HepG2 (cell line): ENCODE measurements at regions not wholly inside any gene's neighbourhood (a gene's known extent, or its start where the extent isn't known, plus 50 kb on each side); places are given as distances from the start of the nearest gene placed in this dataset.
A peak's percentile ranks its signal among the peaks of the same experiment; 100 is the strongest.

Source experiments
- ATAC-seq: fragments of 200-7000 bp; cut with Tn5 transposase; 3 replicates; pipeline ENCODE4 v1.9.1; 2020; ENCODE audit warnings: mild to moderate bottlenecking, moderate library complexity
- BruUV-seq: library from RNA; stranded (reverse); fragments of 400-500 nt; replicated peaks from 2 replicates; lab custom pipeline; 2021; lab: Mats Ljungman, UMichigan
- CTCF ChIA-PET: fragments of 300-600 bp; formaldehyde crosslinking; extraction: SDS; loops from one replicate; lab custom pipeline; 2021; ENCODE audit warnings: low total read pairs, inconsistent platforms, low intra/inter-chr PET ratio; lab: Yijun Ruan, JAX
- POLR2A ChIA-PET: fragments of 350-600 bp; sonication (Branson Sonifier 250); formaldehyde crosslinking; loops from one replicate; lab custom pipeline; 2020; ENCODE audit warnings: antibody characterized with exemption, inconsistent platforms; lab: Yijun Ruan, JAX
- DNase-seq: peaks from one replicate; pipeline ENCODE4 v3.0.0-alpha.2; 2015; ENCODE audit warnings: low spot score
- FAIRE-seq: peaks from 3 replicates; lab custom pipeline; 2011; peaks lifted over from hg19 to GRCh38; lab: Jason Lieb, UNC
- H2AFZ ChIP-seq: one replicate; pipeline ENCODE4 v1.6.1; 2011; ENCODE audit warnings: low read length, inconsistent platforms
- H3K27ac ChIP-seq: fragments of 300-600 bp; 3 replicates; pipeline ENCODE4 v1.8.0; 2011; ENCODE audit warnings: mixed run types, mild to moderate bottlenecking, mixed read lengths, low read length, inconsistent platforms; ENCODE audit not compliant: insufficient read depth; ENCODE audit errors: extremely low read length
- H3K27me3 ChIP-seq, 2 experiments: fragments of 200-600 bp in 1 of 2; 2 replicates in 1 of 2; 3 replicates in 1 of 2; pipeline versions ENCODE4 v1.6.0 to v1.8.0; 2011; ENCODE audit warnings: low read length in 2 of 2, mild to moderate bottlenecking in 2 of 2, moderate library complexity in 2 of 2, inconsistent platforms in 1 of 2; ENCODE audit not compliant: insufficient read depth in 2 of 2, control insufficient read depth in 1 of 2
- H3K36me3 ChIP-seq, 2 experiments: fragments of 200-600 bp in 1 of 2; replicated peaks in 1 of 2; 2 replicates in 1 of 2; 3 replicates in 1 of 2; pipeline versions ENCODE4 v1.5.1 to v1.8.0; 2011; ENCODE audit warnings: low read length in 2 of 2, inconsistent platforms in 1 of 2; ENCODE audit not compliant: insufficient read depth in 2 of 2, control insufficient read depth in 1 of 2
- H3K4me1 ChIP-seq: 2 replicates; pipeline ENCODE4 v1.5.1; 2012; ENCODE audit warnings: low read length, inconsistent platforms; ENCODE audit not compliant: insufficient read depth
- H3K4me2 ChIP-seq: 2 replicates; pipeline ENCODE4 v1.6.0; 2011; ENCODE audit warnings: low read depth, low read length, inconsistent platforms
- H3K4me3 ChIP-seq, 3 experiments: fragments of 200-600 bp in 1 of 3; sonication (generic), shearing (Covaris generic) in 1 of 3; replicated peaks in 1 of 3; 2 replicates each; pipeline ENCODE4 v1.5.1; 2011 to 2016; ENCODE audit warnings: low read length in 3 of 3, inconsistent platforms in 2 of 3, low read depth in 2 of 3, mild to moderate bottlenecking in 2 of 3, control low read depth in 1 of 3, mixed read lengths in 1 of 3; ENCODE audit not compliant: insufficient read depth in 1 of 3
- H3K79me2 ChIP-seq: one replicate; pipeline ENCODE4 v1.6.1; 2011; ENCODE audit warnings: low read length, inconsistent platforms; ENCODE audit not compliant: insufficient read depth
- H3K9ac ChIP-seq: 2 replicates; pipeline ENCODE4 v1.6.0; 2011; ENCODE audit warnings: mild to moderate bottlenecking, low read depth, low read length, inconsistent platforms; ENCODE audit not compliant: insufficient read depth
- H3K9me3 ChIP-seq: 2 replicates; pipeline ENCODE4 v1.5.1; 2012; ENCODE audit warnings: mild to moderate bottlenecking, low read length
- H4K20me1 ChIP-seq: 2 replicates; pipeline ENCODE4 v1.6.0; 2011; ENCODE audit warnings: inconsistent platforms, mild to moderate bottlenecking, low read length, moderate library complexity; ENCODE audit not compliant: insufficient read depth
- ARID4A ChIP-seq: sonication (generic); formaldehyde crosslinking; IDR thresholded peaks from 2 replicates; pipeline ENCODE4 v1.5.0; 2020; ENCODE audit warnings: mild to moderate bottlenecking, missing genetic modification reagents, borderline replicate concordance
- BCL6 ChIP-seq: IDR thresholded peaks from 2 replicates; pipeline ENCODE4 v1.6.1; 2016; ENCODE audit warnings: missing genetic modification reagents, missing compliant biosample characterization
- DPF2 ChIP-seq: sonication (generic); formaldehyde crosslinking; IDR thresholded peaks from 2 replicates; pipeline ENCODE4 v1.4.0; 2020; ENCODE audit warnings: mild to moderate bottlenecking, low read depth, missing genetic modification reagents, borderline replicate concordance
- EED ChIP-seq: sonication (generic); formaldehyde crosslinking; IDR thresholded peaks from 2 replicates; pipeline ENCODE4 v1.5.0; 2020; ENCODE audit warnings: mild to moderate bottlenecking, missing genetic modification reagents
- FOSL1 ChIP-seq: sonication (generic); formaldehyde crosslinking; IDR thresholded peaks from 2 replicates; pipeline ENCODE4 v1.9.0; 2021; ENCODE audit warnings: missing genetic modification reagents, borderline replicate concordance
- GATAD2A ChIP-seq: IDR thresholded peaks from 2 replicates; pipeline ENCODE4 v1.6.1; 2016
- HDAC2 ChIP-seq: sonication (generic); formaldehyde crosslinking; IDR thresholded peaks from 2 replicates; pipeline ENCODE4 v1.4.0; 2020; ENCODE audit warnings: missing genetic modification reagents
- KAT8 ChIP-seq: IDR thresholded peaks from 2 replicates; pipeline ENCODE4 v1.6.1; 2016; ENCODE audit warnings: missing genetic modification reagents, missing compliant biosample characterization
- MIXL1 ChIP-seq: IDR thresholded peaks from 2 replicates; pipeline ENCODE4 v1.6.1; 2016
- NFE2L2 ChIP-seq: fragments of 150-350 bp; IDR thresholded peaks from 2 replicates; pipeline ENCODE4 v1.6.1; 2014; ENCODE audit warnings: low read length
- PREB ChIP-seq: sonication (generic); formaldehyde crosslinking; IDR thresholded peaks from 2 replicates; pipeline ENCODE4 v1.4.0; 2020; ENCODE audit warnings: missing genetic modification reagents
- RXRA ChIP-seq: sonication (generic); formaldehyde crosslinking; IDR thresholded peaks from 2 replicates; pipeline ENCODE4 v1.5.1; 2020; ENCODE audit warnings: missing genetic modification reagents
- SKI ChIP-seq: fragments of 450-650 bp; IDR thresholded peaks from one replicate; pipeline ENCODE4 v1.6.1; 2018; ENCODE audit warnings: mild to moderate bottlenecking; ENCODE audit not compliant: partially characterized antibody
- ZBTB1 ChIP-seq: sonication (generic); formaldehyde crosslinking; IDR thresholded peaks from 2 replicates; pipeline ENCODE4 v1.4.0; 2020; ENCODE audit warnings: missing genetic modification reagents, borderline replicate concordance
- ZKSCAN8 ChIP-seq: IDR thresholded peaks from 2 replicates; pipeline ENCODE4 v1.6.1; 2016; ENCODE audit warnings: borderline replicate concordance, missing genetic modification reagents, missing compliant biosample characterization
- ZNF121 ChIP-seq: sonication (generic); formaldehyde crosslinking; IDR thresholded peaks from 2 replicates; pipeline ENCODE4 v1.5.0; 2020; ENCODE audit warnings: mild to moderate bottlenecking, missing genetic modification reagents
- ZNF292 ChIP-seq: sonication (generic); formaldehyde crosslinking; IDR thresholded peaks from 2 replicates; pipeline ENCODE4 v1.8.1; 2022; ENCODE audit warnings: mild to moderate bottlenecking, low read depth, missing genetic modification reagents, borderline replicate concordance
- ZNF598 ChIP-seq: sonication (generic); formaldehyde crosslinking; IDR thresholded peaks from 2 replicates; pipeline ENCODE4 v1.5.1; 2020; ENCODE audit warnings: mild to moderate bottlenecking, missing genetic modification reagents, borderline replicate concordance
- WGBS: methylation state at CpG from one replicate; pipeline ENCODE4 v1.1.6; 2017; ENCODE audit warnings: low lambda C conversion rate; 5-methylcytosine and 5-hydroxymethylcytosine counted together
- in situ Hi-C: cut with HindIII; loops from 2 replicates; pipeline ENCODE4 v1.10.0; 2017; ENCODE audit warnings: low pct_unique_long_range_greater_than_20kb; ENCODE audit not compliant: extremely low pct_ligation_motif_present
- intact Hi-C: fragments of 100-400 bp; cut with micrococcal nuclease; formaldehyde crosslinking; loops from one replicate; pipeline ENCODE4 v1.10.0; 2022; ENCODE audit not compliant: unreplicated experiment
- TF ChIP-seq, protein P1 (sequence below): IDR thresholded peaks from 2 replicates; pipeline ENCODE4 v1.6.1; 2016

DNA sequence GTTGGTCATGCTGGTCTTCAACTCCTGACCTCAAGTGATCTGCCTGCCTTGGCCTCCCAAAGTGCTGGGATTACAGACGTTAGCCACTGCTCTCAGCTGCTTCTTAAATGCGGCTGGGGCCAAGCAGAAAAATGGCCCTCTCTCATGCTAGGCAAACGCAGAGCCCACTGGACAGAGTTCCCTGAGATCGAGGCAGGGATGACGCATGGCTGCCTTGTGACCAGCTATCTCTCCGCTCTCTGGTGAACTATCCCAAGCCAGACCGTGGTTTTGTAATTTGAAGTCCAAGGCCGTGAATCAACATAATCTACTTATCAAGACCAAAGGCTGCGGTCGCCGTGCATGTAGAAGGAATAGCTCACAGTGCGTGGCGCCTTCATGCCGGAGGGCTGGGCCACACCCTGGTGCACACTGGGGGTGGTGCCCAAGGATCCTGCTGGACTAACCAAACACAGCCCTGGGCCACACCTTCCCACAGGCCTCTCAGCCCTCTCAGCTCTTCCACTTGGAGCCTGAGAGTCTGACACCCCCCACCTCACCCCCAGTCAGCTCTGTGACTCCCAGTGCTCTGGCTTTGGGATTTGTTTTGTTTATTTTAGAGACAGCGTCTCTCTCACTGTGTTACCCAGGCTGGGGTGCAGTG lies 88.1 kb upstream of the CUX1 start:
- Histone ChIP-seq H3K9ac (no peak overlapping the region), H2AFZ (no peak overlapping the region), H3K4me1 (peaks cover 31% of the 10 kb centered on the region), H3K9me3 (no peaks in the 10 kb centered on the region), H3K79me2 (no peaks in the 10 kb centered on the region), H3K27me3 (peaks cover 0 to 13% of the 10 kb centered on the region in 2 experiments; a peak in 3 of 5 replicates), H3K4me3 (peak overlapping the region in 1 of 3 experiments; percentile 43; a peak in 1 of 6 replicates), H3K36me3 (no peaks in the 10 kb centered on the region), H3K4me2 (peak overlapping the region; percentile 67), H4K20me1 (no peaks in the 10 kb centered on the region), H3K27ac (no peak overlapping the region)
- peak; percentile 75 for ATAC-seq
- ChIA-PET CTCF (no interaction called here), POLR2A (no interaction called here)
- 7% methylated on average over 12 of the region's 15 CpGs for WGBS
- FAIRE-seq = no peak
- DNase-seq = peak; percentile 80
- in situ Hi-C loops (no loop called here), intact Hi-C loops (no loop called here)
- BruUV-seq = no TSS peak
- TF ChIP-seq PREB (no peak), ARID4A (peak; percentile 30; the same call in 1 of the 2 replicates), ZBTB1 (peak; percentile 81; the same call in 1 of the 2 replicates), SKI (peak; percentile 48), ZNF292 (CRISPR knock-in tag) (no peak), GATAD2A (peak; percentile 56; the same call in 1 of the 2 replicates), DPF2 (peak; percentile 15; the same call in 1 of the 2 replicates), KAT8 (CRISPR knock-in tag) (peak; percentile 19; the same call in 1 of the 2 replicates), ZNF598 (CRISPR knock-in tag) (0 out of 2 replicates have a peak, but pooled peaks have one; percentile 50), ZNF121 (CRISPR knock-in tag) (no peak), HDAC2 (peak; percentile 35; the same call in 1 of the 2 replicates), RXRA (CRISPR knock-in tag) (peak; percentile 25; the same call in 1 of the 2 replicates), EED (CRISPR knock-in tag) (no peak), NFE2L2 (no peak), BCL6 (CRISPR knock-in tag) (peak; percentile 40; the same call in 1 of the 2 replicates), FOSL1 (CRISPR knock-in tag) (no peak), ZKSCAN8 (CRISPR knock-in tag) (no peak), MIXL1 (CRISPR knock-in tag) (peak; percentile 65; the same call in 1 of the 2 replicates)
- TF ChIP-seq, protein P1, sequence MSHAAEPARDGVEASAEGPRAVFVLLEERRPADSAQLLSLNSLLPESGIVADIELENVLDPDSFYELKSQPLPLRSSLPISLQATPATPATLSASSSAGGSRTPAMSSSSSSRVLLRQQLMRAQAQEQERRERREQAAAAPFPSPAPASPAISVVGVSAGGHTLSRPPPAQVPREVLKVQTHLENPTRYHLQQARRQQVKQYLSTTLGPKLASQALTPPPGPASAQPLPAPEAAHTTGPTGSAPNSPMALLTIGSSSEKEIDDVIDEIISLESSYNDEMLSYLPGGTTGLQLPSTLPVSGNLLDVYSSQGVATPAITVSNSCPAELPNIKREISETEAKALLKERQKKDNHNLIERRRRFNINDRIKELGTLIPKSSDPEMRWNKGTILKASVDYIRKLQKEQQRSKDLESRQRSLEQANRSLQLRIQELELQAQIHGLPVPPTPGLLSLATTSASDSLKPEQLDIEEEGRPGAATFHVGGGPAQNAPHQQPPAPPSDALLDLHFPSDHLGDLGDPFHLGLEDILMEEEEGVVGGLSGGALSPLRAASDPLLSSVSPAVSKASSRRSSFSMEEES = peak; percentile 56; the same call in 1 of the 2 replicates
